H1 (cell line): ENCODE measurements at regions not wholly inside any gene's neighbourhood (a gene's known extent, or its start where the extent isn't known, plus 50 kb on each side); places are given as distances from the start of the nearest gene placed in this dataset.

Experiments used
- ASH2L ChIP-seq: fragments of 200-600, 300-600 bp; sonication (generic); IDR thresholded peaks from one replicate; pipeline ENCODE4 v1.7.1; 2017; ENCODE audit warnings: low read length
- EP300 ChIP-seq, 2 experiments: IDR thresholded peaks; 1 replicate in 1 of 2; 2 replicates in 1 of 2; pipeline ENCODE4 v1.6.1; 2011 to 2012; ENCODE audit warnings: low read depth in 2 of 2, low read length in 2 of 2, mild to moderate bottlenecking in 2 of 2, borderline replicate concordance in 1 of 2, inconsistent platforms in 1 of 2, moderate library complexity in 1 of 2
- GABPA ChIP-seq: IDR thresholded peaks from 2 replicates; pipeline ENCODE4 v1.6.1; 2011; ENCODE audit warnings: mild to moderate bottlenecking, low read length, moderate library complexity, borderline replicate concordance; ENCODE audit not compliant: insufficient read depth
- HDAC6 ChIP-seq: IDR thresholded peaks from one replicate; pipeline ENCODE4 v1.7.1; 2012; ENCODE audit warnings: low read depth, mild to moderate bottlenecking, inconsistent platforms, low read length, moderate library complexity
- POLR2A ChIP-seq, 2 experiments: IDR thresholded peaks; 1 replicate in 1 of 2; 2 replicates in 1 of 2; pipeline ENCODE4 v1.6.1; 2011; ENCODE audit warnings: low read depth in 2 of 2, low read length in 2 of 2, mild to moderate bottlenecking in 2 of 2; ENCODE audit errors: control extremely low read depth in 1 of 2
- POU5F1 ChIP-seq: IDR thresholded peaks from 2 replicates; pipeline ENCODE4 v1.6.1; 2011; ENCODE audit warnings: low read depth, mild to moderate bottlenecking, low read length, moderate library complexity
- YY1 ChIP-seq: IDR thresholded peaks from 2 replicates; pipeline ENCODE4 v1.6.1; 2011; ENCODE audit warnings: low read depth, mild to moderate bottlenecking, low read length

DNA sequence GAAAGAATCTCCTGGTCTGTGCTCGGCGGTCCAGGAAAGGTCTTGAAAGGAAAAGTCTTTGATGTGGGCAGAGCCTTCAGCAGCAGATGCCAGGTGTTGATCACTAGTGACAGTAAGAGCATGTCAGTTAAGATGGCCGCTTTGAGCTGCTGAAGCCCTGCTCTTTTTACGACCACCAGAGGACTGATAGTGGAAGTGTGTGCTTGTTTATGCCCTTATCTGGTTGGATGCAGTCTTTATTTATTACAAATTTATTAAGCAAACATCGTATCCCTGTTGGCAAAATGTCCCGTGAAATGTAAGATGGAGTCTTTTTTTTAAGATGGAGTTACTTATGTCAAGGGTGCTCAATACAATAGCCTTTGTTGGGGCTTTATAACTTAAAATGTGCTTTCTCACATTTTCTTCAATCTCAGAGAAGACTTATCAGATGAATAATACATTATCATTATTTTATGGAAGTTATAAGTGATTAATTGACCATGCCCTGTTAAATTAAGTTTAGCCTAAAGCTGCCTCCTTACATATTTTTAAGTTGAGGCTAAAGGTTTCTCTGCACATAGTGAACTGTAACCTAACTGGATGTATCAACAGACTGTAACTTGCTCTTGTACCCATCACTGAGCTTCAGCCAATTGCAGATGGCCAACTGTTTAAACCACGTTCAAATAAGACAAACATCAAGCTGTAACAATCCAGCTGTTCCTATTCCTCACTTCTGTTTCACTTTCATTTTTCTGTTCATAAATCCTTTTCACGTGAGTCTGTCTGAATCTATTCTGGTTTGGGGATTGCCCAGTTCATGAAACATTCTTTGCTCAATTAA, 97.4 kb upstream of the PIK3CG start (continued):
- TF ChIP-seq ASH2L (no peak), EP300 (IDR thresholded peaks at IDR 0.05; ENCODE audit: borderline replicate concordance in 1 of 2, low read depth in 2 of 2, low read length in 2 of 2) (no peak), POU5F1 (no peak), YY1 (no peak), GABPA (no peak), POLR2A (IDR thresholded peaks at IDR 0.05; ENCODE audit: control extremely low read depth in 1 of 2, low read depth in 2 of 2, low read length in 2 of 2) (no peak), HDAC6 (no peak)
